GM06990 (cell line): ENCODE measurements at regions not wholly inside any gene's neighbourhood (a gene's known extent, or its start where the extent isn't known, plus 50 kb on each side); places are given as distances from the start of the nearest gene placed in this dataset.

Source experiments
- DNase-seq: peaks from one replicate; pipeline ENCODE4 v3.0.0-alpha.2; 2011; ENCODE audit not compliant: insufficient read length; ENCODE audit errors: extremely low read depth
- H3K27me3 ChIP-seq: replicated peaks from 2 replicates; pipeline ENCODE4 v1.6.0; 2011; ENCODE audit warnings: low read length; ENCODE audit not compliant: control insufficient read depth, insufficient read depth
- H3K36me3 ChIP-seq: 2 replicates; pipeline ENCODE4 v1.5.1; 2011; ENCODE audit warnings: low read length; ENCODE audit not compliant: control insufficient read depth, insufficient read depth
- H3K4me3 ChIP-seq: replicated peaks from 2 replicates; pipeline ENCODE4 v1.5.1; 2011; ENCODE audit warnings: low read depth, mild to moderate bottlenecking, control low read depth, low read length
- TF ChIP-seq, protein P1 (sequence below): IDR thresholded peaks from 2 replicates; pipeline ENCODE4 v1.5.1; 2011; ENCODE audit warnings: low read length, control low read depth, mild to moderate bottlenecking, inconsistent platforms; ENCODE audit not compliant: insufficient read depth, poor library complexity, severe bottlenecking

DNA sequence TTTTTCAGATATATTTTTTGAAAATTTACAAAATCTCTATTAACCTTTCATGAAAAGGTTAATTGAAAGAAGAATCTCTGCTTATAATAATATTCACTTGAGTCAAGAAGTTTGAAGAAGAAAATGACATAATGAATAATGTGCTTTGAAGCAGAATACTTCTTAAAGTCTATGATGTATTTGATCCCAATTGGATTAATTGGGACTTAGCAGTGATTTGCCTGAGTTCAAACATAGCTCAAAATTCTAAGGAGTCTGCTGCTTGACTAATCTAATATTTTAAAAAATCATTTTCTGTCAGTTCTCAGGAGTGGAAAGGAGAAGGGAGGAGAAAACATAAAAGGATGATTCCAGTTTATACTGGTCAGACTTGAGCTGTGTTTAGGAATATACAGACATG lies 1150.4 kb upstream of the INTU start:
- no peak overlapping the region for H3K4me3 ChIP-seq
- H3K27me3 ChIP-seq, result no peaks in the 10 kb centered on the region
- DNase-seq, result no peak
- TF ChIP-seq, protein P1, sequence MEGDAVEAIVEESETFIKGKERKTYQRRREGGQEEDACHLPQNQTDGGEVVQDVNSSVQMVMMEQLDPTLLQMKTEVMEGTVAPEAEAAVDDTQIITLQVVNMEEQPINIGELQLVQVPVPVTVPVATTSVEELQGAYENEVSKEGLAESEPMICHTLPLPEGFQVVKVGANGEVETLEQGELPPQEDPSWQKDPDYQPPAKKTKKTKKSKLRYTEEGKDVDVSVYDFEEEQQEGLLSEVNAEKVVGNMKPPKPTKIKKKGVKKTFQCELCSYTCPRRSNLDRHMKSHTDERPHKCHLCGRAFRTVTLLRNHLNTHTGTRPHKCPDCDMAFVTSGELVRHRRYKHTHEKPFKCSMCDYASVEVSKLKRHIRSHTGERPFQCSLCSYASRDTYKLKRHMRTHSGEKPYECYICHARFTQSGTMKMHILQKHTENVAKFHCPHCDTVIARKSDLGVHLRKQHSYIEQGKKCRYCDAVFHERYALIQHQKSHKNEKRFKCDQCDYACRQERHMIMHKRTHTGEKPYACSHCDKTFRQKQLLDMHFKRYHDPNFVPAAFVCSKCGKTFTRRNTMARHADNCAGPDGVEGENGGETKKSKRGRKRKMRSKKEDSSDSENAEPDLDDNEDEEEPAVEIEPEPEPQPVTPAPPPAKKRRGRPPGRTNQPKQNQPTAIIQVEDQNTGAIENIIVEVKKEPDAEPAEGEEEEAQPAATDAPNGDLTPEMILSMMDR, result no peak
- H3K36me3 ChIP-seq, result no peaks in the 10 kb centered on the region

DNA sequence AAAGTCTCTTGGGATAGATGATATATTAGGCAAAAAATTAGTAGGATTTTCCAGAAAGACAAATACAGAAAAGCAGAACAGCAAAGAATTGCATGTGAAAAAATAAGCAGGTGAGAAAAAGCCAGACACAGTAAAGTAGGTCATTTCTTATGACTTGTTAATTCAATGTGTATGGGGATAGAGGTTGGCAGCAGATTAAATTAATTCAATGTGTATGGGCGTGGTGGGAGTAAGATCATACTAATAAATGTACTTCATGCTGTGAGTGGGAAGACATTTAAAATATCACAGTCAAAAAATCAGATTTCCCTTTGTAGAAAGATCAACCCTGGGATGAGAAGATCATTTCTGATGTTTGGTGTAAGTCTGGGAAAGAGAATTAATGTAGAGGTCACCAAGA lies 1146.4 kb upstream of the INTU start:
- no peaks in the 10 kb centered on the region for H3K36me3 ChIP-seq
- DNase-seq, result no peak
- TF ChIP-seq, protein P1, result no peak
- H3K4me3 ChIP-seq, result no peak overlapping the region
- no peaks in the 10 kb centered on the region for H3K27me3 ChIP-seq

DNA sequence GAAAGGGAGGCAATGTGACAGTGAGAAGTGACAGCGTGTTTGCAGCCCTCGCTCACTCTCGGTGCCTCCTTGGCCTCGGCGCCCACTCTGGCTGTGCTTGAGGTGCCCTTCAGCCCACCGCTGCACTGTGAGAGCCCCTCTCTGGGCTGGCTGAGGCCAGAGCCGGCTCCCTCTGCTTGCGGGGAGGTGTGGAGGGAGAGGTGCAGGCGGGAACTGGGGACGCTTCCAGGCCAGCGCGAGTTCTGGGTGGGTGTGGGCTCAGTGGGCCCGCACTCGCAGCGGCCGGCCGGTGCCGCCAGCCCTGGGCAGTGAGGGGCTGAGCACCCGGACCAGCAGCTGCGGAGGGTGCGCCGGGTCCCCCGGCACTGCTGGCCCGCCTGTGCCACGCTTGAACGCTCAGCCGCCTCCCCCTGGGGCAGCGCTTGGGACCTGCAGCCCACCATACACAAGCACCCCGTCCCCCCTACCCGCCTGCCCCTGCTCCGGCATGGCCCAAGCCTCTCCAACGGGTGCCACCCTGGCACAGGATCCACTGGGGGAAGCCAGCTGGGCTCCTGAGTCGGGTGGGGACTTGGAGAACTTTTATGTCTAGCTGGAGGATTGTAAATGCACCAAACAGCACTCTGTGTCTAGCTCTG lies 1142.8 kb upstream of the INTU start:
- no peak for DNase-seq
- Histone ChIP-seq H3K36me3 (no peaks in the 10 kb centered on the region), H3K27me3 (no peaks in the 10 kb centered on the region), H3K4me3 (no peak overlapping the region)
- TF ChIP-seq, protein P1, result no peak

GRCh38 chr4:126495163-126495752 lies 1137.5 kb upstream of the INTU start:
- no peak for DNase-seq
- Histone ChIP-seq H3K4me3 (no peak overlapping the region), H3K27me3 (no peaks in the 10 kb centered on the region), H3K36me3 (no peaks in the 10 kb centered on the region)
- TF ChIP-seq, protein P1, result no peak

DNA sequence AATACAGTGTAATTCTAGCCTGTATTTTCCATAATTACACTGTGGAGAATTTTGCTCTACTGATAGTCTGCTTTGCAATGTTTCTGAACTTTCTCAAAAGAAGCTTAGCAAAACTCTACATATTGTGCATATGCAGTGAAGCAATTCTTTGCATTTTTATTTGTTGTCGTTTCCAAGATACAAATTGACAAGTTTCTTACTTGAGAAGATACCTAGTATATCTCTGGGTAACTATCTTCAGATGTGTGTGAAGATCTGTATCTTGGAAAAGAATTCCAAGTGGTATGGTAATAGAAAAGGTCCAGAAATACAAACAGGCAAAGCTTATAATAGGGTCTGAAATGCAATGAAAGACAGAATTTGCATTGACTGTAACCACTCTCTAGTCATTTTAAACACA lies 1119.8 kb upstream of the INTU start:
- Histone ChIP-seq H3K4me3 (no peak overlapping the region), H3K27me3 (no peaks in the 10 kb centered on the region), H3K36me3 (no peaks in the 10 kb centered on the region)
- DNase-seq, result no peak
- TF ChIP-seq, protein P1, result no peak
